Activated CD8-positive, alpha-beta memory T cell treated with anti-CD3 and anti-CD28 coated beads, Interleukin-2, amount 50 U/mL, for 24 hours (primary cell): ENCODE measurements at regions not wholly inside any gene's neighbourhood (a gene's known extent, or its start where the extent isn't known, plus 50 kb on each side); places are given as distances from the start of the nearest gene placed in this dataset.
"Not testable (repeated sequence)": the region's sequence is repeated elsewhere in the genome, so short reads cannot be mapped to it uniquely, and the experiment has no call there.

Experiments
- DNase-seq: peaks from one replicate; pipeline ENCODE4 v3.0.0-alpha.2; 2020; ENCODE audit errors: extremely low read depth

DNA sequence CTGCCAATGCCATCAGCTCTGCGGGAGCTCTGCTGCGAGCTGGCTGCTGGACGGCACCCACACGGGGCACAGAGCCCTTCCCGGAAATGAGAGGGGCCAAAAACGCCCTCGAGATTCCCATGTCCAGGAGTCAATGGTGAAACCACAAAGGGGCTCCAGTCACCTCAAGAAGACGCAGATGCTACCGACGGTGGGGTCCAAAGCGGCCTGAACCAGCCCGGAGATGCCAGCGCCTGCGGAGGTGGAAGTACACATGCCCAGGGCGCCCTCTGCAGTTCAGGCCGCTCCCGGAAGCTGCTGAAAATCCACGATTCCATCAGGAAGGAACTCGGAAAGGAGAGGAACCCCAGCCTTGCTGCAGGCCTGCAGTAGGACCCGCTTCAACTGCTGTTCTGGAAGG is 82.4 kb upstream of the SELENOP start:
- DNase-seq: no peak

DNA sequence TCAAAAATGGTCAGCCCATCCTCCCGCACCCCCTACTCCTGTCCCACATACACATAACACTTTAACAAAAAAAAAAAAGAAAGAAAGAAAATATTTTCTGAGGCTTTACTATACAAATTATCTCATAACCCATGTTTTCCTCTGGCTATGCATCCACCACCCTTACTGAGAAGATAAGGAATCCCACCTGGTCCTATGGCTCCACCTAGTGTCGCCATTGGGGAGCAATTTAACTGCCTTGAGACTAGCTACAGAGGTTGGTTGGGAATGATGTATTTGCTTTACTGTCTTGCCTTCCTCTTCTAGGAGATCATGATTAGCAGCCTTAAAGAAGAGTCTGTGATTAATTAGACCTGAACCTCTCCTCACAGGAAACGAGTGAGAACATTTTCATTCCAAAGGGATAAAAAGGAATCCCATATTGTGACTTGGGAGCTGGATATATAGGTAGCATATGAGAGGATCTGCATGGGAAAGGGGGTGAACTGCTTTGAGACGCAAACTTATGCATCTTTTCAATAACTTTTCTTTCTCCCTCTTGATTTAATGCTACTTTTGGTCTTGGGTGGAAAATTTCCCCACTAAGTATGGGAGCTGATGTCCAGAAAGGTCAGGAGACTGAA is 77.7 kb upstream of the SELENOP start:
- DNase-seq: peak; percentile 12

DNA sequence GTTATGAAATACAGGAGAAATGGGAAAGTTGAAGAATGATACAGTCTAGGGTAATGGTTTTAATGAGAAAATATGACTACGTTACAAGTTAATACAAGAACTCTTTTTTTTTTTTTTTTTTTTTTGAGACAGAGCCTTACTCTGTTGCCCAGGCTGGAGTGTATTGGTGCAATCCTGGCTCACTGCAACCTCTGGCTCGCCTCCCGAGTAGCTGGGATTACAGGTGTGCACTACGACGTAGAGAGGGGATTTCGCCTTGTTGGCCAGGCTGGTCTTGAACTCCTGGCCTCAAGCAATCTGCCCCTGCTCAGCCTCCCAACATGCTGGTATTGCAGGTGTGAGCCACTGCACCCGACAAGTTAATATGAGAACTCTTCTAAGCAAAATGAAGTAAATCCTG is 77.1 kb upstream of the SELENOP start:
- no peak for DNase-seq

DNA sequence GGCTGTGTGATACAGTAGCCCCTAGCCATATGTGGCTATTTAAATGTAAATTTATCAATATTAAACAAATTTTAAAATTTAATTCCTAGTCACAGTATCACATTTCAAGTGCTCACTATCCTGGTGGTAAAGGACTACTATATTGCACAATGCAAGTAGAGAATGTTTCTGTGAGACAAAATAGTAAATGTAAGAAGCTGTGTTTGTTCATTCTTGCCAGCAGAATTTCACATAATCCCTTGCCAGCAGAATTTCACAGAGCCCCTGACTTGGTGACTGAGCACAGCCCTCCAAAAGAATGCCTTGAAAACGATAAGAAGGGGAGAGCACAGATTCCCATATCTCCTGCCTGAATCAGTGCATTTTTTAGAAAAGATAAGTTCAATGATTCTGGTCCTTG is 75.9 kb upstream of the SELENOP start:
- DNase-seq: no peak

DNA sequence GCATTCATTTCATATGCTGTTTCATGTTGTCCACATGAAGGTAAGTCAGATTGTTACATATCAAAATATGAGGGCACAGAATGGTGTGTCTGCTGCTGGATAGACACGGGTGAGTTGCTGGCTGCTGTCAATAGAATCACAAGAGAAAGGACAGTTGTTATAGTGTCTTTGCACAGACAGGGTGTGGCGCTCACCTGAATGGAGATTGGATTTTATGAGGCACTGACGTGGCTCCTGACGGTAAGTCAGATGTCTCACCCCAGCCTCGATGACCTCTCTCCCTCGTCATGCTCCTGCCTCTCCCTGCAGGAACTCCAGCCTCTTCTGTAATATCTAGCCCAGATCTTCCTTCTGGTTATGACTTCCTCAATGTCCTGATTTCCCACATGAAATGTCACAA is 75.4 kb upstream of the SELENOP start:
- no peak for DNase-seq

DNA sequence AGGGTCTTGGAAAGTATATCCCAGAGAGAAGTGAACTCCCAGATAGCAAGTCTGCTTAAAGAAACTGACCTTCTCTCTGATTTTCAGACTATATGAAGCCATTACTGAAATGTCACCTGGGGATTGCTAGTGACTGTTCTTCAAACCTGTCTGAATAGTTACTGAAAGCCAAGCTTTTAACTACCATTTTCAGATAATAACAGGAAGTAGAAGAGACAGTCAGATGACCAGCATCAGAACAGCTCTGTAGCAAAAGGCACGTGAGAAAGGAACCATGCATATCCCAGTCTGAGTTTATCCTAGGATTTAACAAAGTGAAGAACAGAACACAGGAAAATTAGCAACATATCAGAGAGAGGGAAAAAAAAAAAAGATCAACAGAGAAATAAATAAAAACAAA is 74.9 kb upstream of the SELENOP start:
- DNase-seq: no peak

DNA sequence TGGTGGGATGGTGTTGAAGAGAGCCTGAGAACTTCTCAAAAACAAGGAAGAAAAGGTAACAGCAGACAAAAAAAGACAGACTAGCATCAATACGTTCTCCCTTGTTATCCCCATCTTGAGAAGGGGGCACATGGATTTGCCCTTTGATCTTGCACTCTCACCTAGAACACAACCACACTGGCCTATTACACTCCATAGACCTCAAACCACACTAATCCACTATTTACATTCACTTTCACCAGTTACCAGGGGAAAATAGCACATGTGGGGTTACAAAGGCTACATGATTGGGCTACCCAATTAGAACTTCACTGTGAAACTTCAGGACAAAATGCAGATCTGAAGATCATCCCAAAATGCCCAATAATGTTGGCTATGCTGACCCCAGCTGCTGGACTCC is 72.6 kb upstream of the SELENOP start:
- DNase-seq: no peak

DNA sequence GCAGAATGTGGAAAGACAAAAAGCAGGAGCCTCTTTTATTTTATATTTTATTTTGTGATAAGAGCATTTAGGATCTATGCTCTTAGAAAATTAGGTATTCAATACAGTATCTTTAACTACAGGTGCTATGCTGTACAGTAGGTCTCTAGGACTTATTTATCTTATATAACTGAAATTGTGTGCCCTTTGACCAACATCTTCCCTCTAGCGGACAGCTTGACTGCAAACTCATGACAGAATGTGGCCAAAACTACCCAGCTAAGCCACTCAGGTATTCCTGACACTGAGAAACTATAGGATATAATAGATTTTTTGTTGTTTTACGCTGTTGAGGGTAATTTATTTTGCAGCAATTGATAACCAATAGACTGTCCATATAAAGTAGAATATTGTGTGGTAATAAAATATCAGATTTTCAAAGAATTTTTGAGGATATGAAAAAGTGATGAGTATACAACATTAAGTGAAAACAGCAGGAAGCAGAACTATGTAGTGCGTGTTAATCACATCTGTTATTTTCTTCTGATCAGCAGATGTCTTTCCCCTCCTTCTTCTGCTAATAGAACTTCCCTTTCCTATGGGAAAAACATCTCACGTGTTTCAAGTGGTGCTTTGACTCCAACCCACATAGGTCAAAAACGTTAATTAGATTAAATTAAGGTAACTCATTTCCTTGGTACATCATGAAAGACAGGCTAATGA is 69.9 kb upstream of the SELENOP start:
- no peak for DNase-seq

DNA sequence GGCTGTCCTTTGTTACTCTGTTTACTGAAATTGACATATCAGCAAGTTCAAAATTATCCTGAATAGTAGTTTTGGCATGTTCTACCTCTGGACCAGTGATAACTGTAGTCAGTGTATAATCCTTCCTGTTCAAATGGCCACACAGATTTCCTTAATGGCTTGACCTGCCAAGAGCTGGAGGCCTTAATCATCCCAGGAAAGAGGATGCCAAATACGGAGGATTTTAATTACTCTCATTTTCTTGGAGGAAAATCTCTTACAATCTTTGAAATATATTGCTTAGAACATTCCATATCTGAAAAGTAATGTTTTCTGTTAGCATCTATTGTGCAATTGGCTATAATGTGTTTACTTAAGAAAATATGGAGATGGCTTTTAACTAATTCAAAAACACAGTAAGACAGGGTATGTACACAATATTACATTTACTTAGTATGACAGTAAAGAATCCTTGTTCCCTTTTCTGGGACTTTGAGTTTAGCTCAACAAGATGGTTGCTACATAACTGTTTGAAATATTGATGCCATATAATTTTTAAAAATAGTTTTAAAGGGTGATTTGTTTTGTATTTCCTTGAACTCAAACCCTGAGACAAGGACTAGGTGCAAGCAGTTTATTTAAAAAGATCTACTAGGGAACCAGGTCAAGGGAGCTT is 68.9 kb upstream of the SELENOP start:
- DNase-seq: no peak

DNA sequence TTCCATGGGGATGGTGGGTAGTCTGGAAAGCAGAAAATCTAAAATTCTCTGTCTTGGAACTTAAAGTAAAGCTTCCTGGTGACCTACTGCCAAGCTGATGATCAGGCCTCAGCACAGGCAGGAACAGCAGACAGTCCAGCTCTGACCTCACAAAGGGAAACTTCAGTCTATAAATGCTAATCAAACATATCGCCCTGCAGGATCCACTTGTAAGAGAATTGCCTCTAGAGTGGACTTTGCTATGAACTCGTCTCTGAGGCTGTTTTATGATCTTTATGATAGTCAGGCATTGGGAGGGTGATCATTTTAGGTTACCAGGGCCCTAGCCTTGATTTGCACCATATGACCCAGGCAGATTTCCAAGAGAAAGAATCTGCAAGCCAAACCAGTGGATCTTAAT is 67.6 kb upstream of the SELENOP start:
- no peak for DNase-seq

DNA sequence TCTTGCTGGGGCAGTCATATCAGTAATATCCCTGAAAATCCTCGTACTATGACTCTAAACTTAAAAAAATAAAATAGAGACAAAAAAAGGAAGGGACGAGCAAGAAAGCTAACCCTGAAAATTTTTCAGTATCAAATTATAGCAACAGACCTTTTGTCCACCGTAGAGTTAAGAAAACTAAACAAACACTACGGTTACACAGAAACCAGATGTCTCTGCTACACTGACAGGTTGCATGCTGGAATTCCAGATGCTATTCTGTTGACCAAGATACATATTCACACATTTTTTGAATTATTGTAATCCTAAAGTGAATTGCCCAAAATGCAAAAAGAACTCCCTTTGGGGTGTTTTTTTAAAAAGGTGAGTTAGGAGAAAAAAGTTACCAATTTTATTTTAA is 66.9 kb upstream of the SELENOP start:
- DNase-seq: no peak

DNA sequence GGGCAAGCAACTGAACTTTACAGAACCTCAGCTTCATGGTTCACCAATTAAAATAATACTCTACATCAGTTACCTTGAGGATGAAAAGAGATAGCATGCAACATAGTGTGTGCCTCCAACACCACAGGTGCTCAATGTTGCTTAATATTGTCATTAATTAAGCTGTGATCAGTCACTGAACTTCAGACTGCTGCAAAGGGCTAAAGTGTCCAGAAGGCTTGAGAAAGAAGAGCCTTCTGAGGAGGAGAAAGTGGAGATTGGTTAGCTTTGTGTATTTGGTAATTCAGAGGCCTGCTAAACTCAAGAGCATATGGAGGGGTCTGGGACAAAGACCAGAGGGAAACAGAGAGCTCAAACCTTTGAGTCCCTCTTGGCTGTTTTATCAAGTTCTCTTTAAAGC is 66.3 kb upstream of the SELENOP start:
- no peak for DNase-seq

DNA sequence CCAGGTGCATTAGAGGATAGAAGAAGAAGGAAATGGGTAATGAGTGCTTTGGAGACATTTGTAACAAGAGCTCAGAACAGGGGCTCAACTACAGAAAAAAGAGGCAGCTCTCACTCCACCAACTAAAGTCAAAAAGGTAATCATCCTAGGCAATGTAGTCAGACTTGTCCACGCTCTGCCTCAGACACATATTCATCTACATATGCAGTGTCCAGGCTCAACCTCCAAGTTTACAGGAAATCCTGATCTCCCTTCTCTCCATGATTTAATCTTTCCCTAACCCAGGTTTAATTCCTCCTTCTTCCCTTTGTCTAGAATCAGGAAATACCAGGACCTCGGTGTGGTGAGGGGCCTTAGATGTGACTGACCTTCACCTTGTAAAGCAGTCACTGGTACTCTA is 65.7 kb upstream of the SELENOP start:
- DNase-seq: no peak

DNA sequence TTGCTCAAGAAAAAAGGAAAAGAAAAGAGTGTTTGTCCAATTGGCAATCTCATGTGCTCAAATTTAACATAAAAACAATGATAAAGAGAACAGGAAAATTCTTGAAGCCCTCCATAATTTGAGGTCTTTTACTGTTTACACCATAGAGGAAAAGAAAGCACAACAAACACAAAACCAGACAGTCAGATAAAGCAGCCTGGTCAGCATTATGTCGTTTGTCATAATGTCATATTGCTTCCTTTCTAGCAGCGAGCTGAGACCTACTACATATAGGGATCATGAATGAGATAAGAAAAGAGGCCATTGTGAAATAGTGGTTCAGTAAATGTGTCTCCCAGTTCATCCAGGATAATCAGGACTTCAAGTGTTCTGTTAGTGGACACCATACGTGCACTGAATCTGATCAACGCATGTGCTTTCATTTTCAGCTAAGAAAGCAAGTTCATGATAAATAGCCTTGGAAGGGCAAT is 64.7 kb upstream of the SELENOP start:
- DNase-seq: no peak

DNA sequence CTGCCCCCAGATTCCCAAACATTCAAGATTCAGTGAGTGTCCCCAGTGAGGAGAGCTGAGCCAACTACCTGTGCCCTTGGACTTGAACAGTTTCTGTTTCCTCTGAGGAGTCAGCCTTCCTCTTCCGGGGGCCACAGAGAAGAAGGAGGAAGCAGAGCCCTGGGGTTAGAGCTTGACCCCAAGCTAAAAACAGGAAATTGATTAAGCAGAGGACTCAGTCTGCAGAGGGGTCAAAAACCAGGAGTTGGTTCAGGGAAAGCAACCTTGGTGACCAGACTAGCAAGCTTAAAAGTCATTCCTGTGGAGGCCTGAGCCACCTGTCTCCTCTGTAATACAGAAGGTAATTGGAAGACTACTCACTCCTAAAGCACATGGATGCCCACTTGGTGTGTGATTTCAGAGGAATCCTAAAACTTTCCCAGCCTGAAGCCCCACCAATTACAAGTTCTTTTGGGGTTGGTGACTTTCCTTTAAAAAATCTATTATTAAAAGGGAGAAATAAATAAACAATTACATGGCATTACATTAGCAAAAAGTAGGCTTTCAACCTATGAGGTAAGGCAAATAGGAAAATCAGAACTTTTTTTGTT is 64.2 kb upstream of the SELENOP start:
- no peak for DNase-seq

DNA sequence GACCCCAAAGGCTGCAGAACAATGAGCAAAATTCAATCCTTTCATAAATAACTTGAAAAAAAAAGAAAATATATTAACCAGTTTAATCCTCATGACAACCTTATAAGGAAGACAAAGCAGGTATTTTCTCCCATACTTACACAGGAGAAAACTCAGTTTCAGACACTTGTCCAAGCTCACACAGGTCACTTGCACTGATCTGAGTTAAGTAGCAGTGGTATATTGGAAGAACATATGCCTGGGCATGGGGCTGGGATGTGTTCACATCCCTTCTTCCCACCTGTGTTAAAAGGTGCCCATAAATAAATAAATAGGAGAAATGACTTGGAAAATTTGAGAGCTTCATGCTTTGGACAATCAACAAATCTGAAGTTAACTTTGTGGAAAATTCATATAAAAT is 63.5 kb upstream of the SELENOP start:
- DNase-seq: no peak

DNA sequence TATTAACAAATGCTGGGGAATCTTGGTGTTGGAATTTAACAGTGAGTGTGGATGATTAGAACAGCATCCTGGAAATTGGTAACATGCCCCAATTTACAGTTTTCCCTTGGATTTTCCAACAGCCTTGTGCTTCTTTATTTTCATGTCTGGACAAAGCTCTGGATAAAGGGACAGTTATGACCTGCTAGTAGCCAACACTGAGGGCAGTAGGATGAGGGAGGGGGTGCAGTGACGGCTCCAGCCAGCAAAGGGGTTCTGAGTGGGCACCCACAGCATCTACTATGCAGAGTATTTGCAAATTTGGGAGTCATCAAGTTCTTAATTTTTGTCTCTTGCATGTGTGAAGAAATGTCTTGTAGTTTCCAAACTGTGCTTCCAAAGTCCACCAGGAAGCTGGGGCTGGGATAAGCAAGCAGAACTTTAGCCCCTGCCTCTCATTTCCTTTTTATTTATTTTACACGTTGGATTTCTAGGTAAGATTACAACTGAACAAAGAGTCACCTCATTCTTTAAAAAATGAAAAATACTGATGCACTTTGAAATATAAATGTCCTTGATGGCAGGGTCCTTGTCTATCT is 63.0 kb upstream of the SELENOP start:
- DNase-seq: no peak

DNA sequence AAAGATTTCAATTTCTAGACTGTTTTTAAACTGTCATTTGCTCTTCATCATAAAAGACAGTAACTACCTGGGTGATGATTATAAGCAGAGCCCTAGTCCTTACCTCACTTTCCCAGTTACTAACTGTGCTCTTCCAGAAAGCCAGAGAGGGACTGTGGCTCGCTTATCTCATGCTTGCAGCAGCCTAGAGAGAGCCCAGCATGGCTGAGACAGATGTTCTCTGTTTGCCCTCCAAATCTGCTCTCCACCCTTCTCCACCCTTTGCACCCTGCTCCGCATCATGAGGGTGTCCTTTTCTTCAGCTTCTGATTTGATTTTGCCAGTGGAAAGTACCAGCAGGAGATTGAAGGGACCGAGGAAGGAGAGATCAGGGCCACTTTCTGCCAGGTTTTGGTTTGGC is 61.2 kb upstream of the SELENOP start:
- DNase-seq: no peak

DNA sequence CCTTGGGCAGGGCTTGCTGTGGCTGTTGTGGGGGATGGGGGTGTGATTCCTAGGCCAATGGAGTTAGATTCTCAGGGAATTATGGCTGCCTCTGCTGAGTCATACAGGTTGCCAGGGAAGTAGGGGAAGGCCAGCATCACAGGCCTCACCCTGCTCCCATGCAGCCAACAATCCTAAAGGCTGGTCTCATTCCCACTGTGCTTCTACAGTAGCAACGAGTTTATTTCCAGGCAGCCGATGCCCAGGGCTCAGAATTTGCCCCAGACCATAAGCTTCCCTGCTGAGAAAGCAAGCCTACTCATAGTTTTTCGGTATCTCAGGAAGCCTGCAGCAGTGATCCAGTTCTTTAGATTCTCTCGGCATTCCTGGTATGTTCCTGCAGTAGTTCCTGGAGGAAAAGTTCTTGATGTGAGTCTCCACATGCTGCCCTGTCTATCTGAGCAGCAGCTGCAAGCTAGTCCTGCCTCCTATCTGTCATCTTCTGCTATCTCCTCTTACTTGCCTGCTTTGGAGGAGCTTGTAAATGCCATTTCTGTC is 59.3 kb upstream of the SELENOP start:
- DNase-seq: no peak

DNA sequence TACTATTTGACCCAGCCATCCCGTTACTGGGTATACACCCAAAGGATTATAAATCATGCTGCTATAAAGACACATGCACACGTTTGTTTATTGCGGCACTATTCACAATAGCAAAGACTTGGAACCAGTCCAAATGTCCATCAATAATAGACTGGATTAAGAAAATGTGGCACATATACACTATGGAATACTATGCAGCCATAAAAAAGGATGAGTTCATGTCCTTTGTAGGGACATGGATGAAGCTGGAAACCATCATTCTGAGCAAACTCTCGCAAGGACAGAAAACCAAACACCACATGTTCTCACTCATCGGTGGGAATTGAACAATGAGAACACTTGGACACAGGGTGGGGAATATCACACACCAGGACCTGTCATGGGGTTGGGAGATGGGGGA is 56.7 kb upstream of the SELENOP start:
- not testable (repeated sequence) for DNase-seq

DNA sequence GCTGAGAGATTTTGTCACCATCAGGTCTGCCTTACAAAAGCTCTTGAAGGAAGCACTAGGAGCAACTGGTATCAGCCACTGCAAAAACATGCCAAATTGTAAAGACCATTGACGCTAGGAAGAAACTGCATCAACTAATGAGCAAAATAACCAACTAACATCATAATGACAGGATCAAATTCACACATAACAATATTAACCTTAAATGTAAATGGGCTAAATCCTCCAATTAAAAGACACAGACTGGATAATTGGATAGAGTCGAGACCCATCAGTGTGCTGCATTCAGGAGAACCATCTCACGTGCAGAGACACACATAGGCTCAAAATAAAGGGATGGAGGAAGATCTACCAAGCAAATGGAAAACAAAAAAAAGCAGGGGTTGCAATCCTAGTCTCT is 53.1 kb upstream of the SELENOP start:
- not testable (repeated sequence) for DNase-seq
